ENCODE measurements at regions not wholly inside any gene's neighbourhood (a gene's known extent, or its start where the extent isn't known, plus 50 kb on each side); places are given as distances from the start of the nearest gene placed in this dataset.

DNA sequence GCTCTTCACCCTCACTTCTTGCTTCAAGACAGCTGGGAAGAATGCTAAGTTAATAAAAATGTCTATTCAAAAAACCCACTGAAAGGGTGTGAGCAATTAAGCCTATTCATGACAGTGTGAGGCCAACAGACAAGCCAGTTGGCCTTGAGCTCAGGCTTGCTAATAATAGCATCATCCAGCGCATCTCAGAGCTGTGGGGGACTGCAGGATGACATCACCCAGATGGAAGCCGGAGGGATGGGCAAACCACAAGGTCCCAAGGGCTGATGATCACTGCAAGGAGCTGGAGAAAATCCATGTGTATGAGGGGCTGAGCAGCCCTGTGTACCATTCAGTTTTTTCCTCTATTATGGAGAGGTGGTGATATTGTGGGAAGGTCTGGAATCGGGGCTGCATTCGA lies 770.4 kb downstream of the TNS3 start:
- DNase-seq (ENCODE audit: low spot score): peak; percentile 96

DNA sequence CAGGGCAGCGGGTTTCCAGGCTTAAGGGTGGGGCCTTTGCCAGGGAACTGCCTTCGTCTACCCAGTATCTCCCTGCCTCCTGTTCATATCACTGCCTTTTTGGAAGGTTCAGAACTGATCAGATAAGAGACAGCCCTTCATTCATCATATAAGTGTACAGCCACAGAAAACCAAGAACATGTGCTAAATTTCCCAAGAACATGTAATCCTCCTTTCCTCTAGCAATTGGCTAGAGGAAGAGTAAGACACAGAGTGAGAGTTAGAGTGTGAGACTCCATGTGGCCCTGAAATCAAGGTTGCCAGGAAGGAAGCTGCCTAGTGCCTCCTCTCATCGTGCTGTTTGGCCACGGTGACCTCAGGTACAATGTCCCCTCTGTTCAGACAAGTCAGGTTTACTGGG lies 770.9 kb downstream of the TNS3 start:
- DNase-seq (ENCODE audit: low spot score): peak; percentile 21

DNA sequence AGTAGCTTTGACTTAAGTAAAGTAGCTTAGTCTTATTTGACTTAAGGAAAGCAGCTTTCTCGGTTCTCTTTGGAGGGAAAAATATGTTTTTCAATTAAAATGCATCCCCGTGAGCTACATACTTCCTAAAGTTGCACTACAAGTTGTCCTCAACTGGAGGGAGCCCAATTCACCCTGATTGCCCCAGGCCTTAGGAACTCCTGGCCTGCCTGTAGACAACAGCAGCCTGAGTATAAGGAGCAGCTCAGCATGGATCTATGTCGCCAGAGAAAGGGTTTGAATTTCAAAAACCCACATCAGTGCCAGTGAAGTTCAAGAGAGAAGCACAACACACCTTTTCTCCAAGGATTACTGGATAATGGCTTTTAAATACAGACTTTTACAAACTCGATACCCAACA lies 772.0 kb downstream of the TNS3 start:
- DNase-seq (ENCODE audit: low spot score): no peak

DNA sequence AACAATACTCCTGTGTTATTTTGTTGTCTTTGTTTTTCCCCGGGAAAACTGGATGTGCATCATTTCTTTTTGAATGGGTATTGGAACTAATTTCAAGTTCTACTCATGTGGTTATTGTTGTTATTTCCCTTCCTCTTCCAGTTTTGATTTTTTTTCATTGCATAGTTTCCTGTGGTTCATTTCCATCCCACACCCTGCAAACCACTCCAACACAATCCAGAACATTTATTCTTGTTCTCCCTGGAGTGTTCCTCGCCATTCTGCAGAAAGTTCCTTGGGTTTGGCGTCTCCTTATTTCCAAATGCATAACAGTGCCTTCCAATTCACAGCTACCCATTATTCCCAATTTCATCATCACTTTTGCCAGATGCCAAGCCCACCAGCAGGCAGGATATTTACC lies 775.1 kb downstream of the TNS3 start:
- DNase-seq (ENCODE audit: low spot score): no peak

DNA sequence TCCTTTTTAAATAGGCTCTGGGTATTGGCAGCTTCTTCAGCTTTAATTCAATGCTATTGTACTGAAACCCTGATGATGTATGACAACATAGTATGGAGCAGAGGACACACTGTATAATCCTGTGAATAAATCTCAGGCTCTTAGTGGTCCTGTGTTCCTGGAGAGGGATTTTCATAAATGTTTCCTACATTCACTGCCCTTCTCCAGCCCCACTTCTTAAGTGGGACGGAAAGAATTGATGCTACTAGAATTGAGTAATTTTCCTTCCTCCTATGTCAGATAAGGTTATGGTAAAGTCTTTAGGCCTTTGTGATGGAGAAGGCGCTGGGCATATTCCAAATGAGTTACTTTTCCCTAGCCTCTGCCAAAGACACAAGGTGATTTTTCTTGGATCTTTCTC lies 779.4 kb downstream of the TNS3 start:
- no peak for DNase-seq (ENCODE audit: low spot score)

DNA sequence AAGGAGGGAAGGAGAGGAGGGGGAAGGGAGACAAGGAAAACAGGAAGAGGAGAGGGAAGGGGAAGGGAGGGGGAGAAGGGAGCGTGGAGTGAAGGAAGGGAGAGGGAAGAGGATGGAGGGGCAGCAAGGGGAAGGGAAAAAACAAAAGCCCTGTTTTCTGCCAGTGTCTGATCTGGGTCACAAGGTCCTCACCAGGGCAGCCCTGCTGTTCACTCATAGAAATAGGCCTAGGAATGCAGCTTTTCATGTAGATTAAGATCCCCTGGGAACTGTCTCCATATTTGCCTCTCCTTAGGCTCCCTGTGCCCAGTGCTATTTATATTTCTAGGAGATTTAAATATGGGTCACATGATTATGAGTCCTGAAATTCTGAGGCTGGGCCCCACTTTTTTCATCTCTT lies 790.7 kb downstream of the TNS3 start:
- no peak for DNase-seq (ENCODE audit: low spot score)

DNA sequence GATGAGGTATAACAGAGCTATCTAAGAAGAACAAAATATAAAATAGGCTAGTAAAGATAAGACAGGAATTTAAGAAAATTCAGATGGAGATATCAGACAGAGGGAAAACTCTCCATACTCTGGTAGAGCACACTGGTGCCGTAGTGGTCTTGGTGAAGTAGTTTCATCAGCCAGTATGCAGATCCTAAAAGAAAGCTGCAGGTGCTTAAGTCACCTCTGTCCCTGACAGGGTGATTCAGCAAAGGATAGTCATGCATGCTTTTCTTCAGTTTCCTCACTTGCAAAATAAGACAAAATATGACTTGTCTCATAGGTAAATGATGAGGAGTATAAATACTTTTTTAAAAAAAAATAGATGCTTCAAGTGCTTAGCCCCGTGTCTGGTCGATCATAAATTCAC lies 794.9 kb downstream of the TNS3 start:
- no peak for DNase-seq (ENCODE audit: low spot score)

DNA sequence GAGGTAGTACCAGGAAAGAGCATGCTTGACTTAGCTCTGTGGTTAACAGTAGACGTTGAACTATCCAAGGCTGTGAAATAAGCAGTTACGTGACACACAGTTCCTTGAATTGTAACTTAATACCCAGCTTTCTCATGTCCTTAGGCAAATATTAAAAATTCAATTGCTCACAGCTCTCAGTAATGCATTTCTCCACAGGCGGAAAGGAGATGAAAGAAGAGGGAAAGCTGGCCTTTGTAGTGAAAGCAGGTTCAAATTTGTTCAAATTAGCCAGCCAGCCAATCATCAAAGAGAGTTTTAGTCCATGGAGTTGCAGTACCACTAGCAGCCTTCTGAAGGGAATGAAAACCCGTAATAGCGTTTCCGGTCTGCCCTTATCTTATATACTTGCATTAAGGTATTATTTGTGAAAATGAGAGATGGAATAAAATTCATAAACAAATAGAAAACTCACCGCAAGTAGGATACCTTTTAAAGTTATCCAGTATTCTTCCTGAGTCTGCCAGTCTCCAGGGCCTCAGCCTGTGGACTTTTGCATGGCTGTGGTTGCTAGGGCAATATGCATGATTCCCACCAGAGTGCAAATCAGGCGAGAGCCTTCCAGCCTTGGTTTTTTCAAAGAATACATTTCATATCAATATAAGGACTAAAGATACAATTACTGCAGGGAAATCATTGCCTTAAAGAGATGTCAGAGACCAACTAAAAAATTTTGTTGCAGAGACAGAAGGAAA lies 795.5 kb downstream of the TNS3 start:
- DNase-seq (ENCODE audit: low spot score): peak; percentile 15

DNA sequence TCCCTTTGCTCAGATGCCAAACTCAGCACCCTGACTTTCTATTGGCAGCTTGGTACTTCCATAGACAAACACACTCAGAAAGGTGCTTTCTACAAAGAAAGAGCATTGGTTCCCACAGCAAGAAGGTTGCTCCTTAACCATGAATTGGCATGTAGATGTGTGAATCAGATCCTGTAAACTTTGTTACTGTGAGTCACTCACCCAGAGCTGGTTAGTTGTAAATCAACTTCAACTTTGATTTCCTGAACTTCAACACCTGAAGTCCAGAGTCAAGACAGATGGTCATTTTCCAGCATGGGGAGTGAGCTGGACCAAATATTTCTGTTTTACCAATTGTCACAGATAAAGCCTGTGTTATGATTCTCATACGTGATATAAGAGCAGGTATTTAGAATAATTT lies 797.2 kb downstream of the TNS3 start:
- DNase-seq (ENCODE audit: low spot score): peak; percentile 15

DNA sequence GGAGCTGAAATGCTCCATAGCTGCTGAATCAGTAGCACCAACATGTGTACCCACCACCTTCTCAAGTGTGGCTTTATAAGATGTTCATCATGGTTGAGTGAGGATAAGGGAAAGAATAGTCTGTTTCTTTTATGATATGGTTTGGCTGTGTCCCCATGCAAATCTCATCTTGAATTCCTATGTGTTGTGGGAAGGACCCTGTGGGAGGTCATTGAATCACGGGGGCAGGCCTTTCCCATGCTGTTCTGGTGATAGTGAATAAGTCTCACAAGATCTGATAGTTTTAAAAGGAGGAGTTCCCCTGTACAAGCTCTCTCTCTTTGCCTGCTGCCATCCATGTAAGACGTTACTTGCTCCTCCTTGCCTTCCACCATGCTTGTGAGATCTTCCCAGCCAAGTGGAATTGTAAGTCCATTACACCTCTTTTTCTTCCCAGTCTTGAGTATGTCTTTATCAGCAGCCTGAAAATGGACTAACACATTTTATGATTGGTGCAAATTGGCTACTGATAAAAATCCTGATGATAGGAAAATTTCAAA lies 799.9 kb downstream of the TNS3 start:
- no peak for DNase-seq (ENCODE audit: low spot score)

DNA sequence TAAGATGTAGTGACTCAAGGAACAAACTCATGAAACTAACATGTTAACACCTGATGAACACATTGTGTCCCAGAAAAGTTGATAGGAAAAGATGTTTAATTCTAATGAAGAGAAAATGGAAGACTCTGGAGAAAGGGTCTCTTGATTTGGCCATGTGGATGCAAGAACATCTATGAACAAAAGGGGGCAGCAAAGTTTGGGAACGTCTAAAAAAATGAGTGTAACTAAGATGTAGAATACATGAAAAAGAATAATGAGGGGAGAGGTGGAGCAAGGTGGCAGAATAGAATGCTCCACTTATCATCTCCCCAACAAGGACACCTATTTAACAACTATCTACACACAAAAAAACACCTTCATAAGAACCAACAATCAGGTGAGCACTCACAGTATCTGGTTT lies 805.1 kb downstream of the TNS3 start:
- no peak for DNase-seq (ENCODE audit: low spot score)

DNA sequence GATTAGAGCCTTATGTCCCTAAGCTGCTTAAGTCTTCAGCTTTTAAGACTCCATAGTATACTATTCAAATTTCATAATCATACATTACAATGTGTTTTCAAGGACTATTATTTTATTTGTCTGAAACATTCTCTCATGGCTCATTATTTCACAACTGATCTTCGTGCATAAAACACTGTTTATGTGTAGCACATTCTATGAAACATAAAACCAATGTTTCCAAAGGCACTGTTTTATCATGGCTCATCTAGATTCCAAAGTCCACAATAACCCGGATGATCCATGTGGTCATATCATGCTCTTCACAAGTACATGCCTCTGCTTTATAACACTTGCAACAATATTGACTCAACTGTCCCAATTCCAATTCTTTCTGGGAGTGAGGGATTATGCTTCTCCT lies 806.1 kb downstream of the TNS3 start:
- DNase-seq (ENCODE audit: low spot score): peak; percentile 20

DNA sequence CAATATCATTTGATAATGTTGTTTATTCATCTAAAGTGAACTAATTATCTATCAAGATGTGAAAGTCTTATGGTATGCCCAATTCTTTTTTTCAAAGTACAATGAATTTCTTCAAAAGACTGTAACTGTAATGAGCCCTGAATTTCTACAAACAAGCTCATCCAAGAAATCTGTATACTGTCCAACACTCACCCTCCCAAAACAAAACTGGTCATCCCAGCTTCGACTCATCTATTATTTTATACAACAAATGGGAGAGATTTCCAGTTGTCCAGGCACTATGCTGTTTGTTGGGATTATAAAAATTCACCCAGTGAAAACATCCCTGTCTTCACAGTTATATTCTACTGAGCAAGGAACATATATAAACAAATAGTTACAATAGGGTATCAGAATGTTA lies 806.9 kb downstream of the TNS3 start:
- no peak for DNase-seq (ENCODE audit: low spot score)

DNA sequence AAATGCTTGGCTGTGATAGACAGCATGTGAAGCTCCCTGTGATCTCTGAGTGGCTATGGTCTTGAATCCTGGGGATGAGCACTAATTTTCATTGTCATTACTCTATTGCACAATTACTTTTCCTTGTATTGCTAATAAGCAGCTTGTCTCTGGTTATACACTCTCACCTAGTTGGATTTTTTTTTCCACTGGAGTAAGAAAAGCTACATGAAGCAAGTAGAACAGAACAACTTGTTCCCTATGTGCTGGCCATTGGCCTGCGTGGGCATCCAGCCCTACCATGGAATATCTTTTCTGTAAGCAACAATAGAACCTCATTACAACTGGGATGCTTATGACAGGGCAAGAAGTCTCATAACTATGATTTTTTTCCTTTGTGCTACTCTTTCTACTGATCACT lies 807.4 kb downstream of the TNS3 start:
- DNase-seq (ENCODE audit: low spot score): no peak

DNA sequence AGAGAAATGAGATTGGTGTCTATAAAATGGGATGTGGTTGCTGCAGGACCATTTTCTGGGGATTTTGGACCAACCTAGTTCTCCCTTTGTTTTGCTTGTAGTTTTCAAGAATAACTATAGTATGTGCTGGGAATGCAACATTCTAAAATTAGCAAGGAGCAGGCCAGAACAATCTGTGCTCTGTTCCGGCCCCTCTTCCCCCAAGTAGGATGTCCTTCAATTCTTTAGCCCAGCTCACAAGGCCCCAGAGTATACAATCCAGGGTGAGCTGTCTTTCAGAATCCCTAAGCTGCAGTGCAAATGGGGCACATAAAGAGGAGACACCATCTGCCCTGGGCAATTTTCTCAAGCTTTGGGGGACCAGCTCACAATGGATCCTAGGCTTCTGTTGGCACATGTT lies 809.1 kb downstream of the TNS3 start:
- no peak for DNase-seq (ENCODE audit: low spot score)

DNA sequence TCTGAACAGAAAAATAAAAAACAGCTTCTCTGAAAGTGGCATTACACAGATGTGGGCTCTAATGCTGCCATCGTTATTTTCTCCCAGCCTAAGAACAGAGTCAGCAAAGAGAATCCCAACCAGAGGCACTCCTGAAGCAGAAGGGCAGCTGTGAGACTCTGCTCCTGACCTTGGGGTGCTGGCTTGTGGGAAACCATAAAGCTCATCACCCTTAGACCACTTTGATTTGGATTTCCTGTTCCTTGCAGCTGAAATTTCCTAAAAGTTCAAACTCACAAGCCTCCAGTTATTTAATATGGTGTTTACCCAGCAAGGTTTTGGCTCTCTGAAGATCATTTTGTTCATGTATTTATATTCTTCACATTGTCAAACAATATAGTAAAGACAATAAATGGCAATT lies 814.8 kb downstream of the TNS3 start:
- no peak for DNase-seq (ENCODE audit: low spot score)

DNA sequence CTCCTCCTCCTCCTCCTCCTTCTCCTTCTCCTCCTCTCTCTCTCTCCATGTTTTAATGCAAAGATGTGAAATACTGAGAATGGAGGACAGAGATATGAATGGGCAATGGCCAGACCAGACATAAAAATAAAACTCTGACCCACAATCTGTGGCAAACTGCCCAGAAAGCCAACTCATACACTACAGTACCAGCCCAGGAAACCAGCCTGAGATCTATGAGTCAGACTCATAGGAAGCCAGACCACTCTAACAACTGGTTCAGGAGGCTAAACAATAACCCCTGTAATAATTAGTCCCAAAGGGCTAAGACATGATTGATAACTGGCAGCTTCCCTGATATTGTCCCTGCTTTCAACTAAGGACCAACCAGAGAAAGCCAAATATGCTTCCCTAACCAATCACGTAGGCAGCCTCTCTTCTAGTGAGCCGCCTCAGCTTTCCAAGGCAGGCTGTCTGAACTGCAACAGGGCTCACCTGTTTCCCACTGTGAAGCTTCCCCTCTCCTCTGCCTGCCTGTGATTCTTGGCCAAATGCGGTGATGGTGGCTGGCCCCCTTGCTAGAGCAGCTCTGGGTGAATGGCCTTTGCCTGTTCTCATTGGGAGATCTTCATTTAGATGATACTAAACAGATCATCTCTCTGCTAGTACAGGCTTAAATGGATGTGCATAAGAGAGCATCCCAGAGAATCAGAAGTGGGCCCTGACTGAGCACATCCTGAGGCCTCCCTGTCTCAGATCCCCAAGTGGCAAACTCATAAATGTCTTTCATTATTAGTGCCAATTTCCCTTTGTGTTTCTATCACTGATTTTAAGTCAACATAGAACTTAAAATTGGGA lies 817.6 kb downstream of the TNS3 start:
- DNase-seq (ENCODE audit: low spot score): peak; percentile 77

DNA sequence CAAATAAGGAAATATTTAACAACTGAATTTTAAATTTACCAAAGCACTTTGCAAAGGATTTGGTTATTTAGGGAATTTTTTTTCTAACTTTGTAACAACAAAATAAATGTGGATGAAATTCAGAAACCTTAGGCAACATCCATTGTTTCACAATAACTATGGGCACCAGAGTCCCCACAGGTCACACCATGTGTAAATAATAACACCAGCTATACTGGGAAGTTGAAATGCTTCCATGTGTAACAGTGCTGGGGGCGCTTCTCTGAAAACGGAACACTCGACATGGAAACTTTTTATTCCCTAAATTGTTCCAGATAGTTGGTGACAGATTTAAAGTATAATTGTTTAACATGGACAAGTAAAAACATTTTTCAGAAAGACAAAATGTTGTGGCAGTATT lies 818.6 kb downstream of the TNS3 start:
- no peak for DNase-seq (ENCODE audit: low spot score)

DNA sequence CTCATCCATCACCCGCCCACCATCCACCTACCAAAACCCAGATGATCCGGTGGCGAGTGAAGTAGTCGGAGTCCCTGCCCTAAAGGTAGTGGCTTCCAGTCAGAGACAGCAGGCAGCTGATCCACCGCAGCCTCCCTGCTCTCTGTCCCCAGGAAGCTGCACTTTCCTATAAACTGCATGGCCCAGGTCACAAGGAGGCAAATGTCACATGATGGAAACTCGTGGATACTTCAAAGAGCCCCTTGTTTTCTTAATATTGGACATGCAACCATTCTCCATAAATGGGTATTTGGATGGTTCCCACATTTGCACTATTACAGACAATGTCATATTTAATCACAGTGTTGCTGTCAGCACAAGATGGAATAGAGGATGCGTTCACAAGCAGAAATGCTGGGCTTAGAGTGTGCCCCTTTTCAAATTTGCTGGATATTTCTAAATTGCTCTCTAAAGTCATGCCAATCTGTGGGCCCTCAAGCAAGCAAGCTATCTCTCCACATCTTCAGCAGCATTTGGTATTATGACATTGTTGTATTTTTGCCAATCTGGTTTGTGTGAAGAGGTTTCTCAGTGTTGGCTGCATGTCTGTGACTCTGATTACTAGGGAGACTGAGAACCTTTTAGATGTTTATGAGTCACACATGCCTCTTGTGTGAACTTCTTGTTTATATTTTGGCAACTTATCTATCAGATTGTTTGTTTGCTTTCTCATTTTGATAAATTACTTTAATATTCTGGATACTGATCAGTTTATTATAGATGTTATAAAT lies 822.0 kb downstream of the TNS3 start:
- DNase-seq (ENCODE audit: low spot score): peak; percentile 54

DNA sequence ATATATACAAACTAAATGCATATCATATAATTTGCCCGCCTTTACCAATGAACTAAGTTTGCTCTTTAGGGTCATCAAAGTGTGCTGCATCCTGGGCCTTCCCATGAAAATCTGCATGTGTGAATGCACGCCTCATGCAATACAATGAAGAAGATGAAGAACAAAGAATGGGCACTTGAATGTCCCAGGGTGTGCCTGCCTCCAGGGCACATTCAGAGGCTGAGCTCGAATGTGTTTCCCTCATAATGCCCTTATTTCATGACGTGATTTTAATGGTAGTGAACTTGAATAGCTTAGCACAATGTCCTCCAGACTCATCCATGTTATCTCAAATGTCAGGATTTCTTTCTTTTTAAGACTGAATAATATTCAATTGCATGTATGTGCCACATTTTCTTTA lies 824.9 kb downstream of the TNS3 start:
- DNase-seq (ENCODE audit: low spot score): no peak

DNA sequence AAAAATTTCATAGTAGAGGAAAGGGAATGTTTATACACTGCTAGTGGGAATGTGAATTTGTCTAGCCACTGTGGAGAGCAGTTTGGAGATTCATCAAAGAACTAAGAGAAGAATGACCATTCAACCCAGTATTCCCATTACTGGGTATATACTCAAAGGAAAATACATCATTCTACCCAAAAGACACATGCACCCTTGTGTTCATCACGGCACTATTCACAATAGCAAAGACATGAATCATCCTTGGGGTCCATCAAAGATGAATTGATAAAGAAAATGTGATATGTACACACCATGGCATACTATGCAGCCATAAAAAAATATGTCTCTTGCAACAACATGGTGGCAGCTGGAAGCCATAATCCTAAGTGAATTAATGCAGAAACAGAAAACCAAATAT lies 825.7 kb downstream of the TNS3 start:
- DNase-seq (ENCODE audit: low spot score): no peak

DNA sequence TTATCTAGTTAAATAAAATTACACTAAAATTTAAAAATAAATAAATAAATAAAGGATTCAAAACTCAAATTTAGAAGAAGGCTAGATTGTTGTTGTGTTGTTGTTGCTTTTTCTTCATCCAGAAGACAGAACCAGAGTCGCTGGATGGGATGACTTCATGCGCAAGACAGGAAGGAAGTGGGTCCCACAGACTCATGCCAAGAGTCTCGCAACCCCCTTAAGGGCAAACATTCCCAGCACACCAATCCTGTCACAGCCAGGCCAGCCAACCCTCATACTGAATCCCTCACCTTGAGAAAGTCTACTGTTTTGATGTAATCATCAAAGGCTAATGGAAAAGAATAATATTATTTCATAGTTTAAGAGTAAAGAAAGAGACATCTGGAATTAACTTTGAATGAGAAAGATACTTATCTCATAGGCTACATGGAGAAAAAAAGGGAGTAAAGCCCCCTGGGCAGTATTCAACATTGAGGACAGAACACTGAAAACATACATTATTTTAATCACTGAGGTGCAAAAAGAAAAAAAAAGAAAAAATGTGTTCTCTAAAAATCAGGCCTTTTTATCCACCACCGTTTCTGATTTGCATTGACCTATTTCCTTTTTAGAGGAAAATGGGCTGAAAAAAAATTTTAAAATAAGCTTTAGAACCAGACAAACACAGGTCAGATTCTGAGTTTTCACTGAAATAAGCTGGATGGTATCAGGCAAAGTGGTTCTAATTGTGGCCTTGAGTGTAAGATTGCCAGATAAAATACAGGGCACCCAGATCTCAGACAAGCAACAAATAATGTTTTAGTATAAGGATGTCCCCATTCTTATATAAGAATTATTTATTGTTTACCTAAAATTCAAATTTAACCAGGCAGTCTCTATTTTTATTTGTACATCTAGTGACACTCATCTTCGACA lies 826.5 kb downstream of the TNS3 start:
- DNase-seq (ENCODE audit: low spot score): no peak
